ENCODE measurements at regions not wholly inside any gene's neighbourhood (a gene's known extent, or its start where the extent isn't known, plus 50 kb on each side); places are given as distances from the start of the nearest gene placed in this dataset.
"Not testable (repeated sequence)": the region's sequence is repeated elsewhere in the genome, so short reads cannot be mapped to it uniquely, and the experiment has no call there.

GRCh38 chrX:96483647-96484160 is 200.9 kb upstream of the DIAPH2 start:
- Mint-ChIP-seq H3K27me3 (ENCODE audit: low read depth) (no peaks in the 10 kb centered on the region), H3K27ac (no peak overlapping the region), H3K4me3 (no peak overlapping the region), H3K9me3 (peaks cover 9% of the 10 kb centered on the region), H3K36me3 (ENCODE audit: low read depth) (no peaks in the 10 kb centered on the region), H3K4me1 (no peaks in the 10 kb centered on the region)
- no peak for TF ChIP-seq CTCF (IDR thresholded peaks at IDR 0.05; ENCODE audit: unreplicated experiment in 3 of 3)

- H3K4me1 Mint-ChIP-seq; H3K36me3 Mint-ChIP-seq (ENCODE audit: low read depth); H3K4me3 Mint-ChIP-seq; H3K27ac Mint-ChIP-seq; H3K27me3 Mint-ChIP-seq (ENCODE audit: low read depth); H3K9me3 Mint-ChIP-seq: not testable (repeated sequence)
Observed at GRCh38 chrX:96486687-96487086, 198.0 kb upstream of the DIAPH2 start.

- Mint-ChIP-seq H3K4me3 (no peak overlapping the region), H3K4me1 (no peaks in the 10 kb centered on the region), H3K36me3 (ENCODE audit: low read depth) (no peaks in the 10 kb centered on the region), H3K27ac (no peak overlapping the region), H3K27me3 (ENCODE audit: low read depth) (no peaks in the 10 kb centered on the region), H3K9me3 (no peaks in the 10 kb centered on the region)
- no peak for TF ChIP-seq CTCF (IDR thresholded peaks at IDR 0.05; ENCODE audit: unreplicated experiment in 3 of 3)
Observed at GRCh38 chrX:96502507-96502906, 182.1 kb upstream of the DIAPH2 start.

GRCh38 chrX:96529386-96529785 is 155.3 kb upstream of the DIAPH2 start:
- H3K27me3 Mint-ChIP-seq (ENCODE audit: low read depth); H3K27ac Mint-ChIP-seq: not testable (repeated sequence)

GRCh38 chrX:96538104-96538725 is 146.4 kb upstream of the DIAPH2 start:
- Mint-ChIP-seq H3K9me3 (no peaks in the 10 kb centered on the region), H3K27ac (no peak overlapping the region), H3K27me3 (ENCODE audit: low read depth) (no peaks in the 10 kb centered on the region), H3K36me3 (ENCODE audit: low read depth) (no peaks in the 10 kb centered on the region), H3K4me1 (peaks cover 7% of the 10 kb centered on the region), H3K4me3 (no peak overlapping the region)
- TF ChIP-seq CTCF (IDR thresholded peaks at IDR 0.05; ENCODE audit: unreplicated experiment in 3 of 3) = no peak

More at GRCh38 chrX:96529386-96529785, 155.3 kb upstream of the DIAPH2 start:
- H3K9me3 Mint-ChIP-seq; H3K4me1 Mint-ChIP-seq; H3K4me3 Mint-ChIP-seq; H3K36me3 Mint-ChIP-seq (ENCODE audit: low read depth): not testable (repeated sequence)

GRCh38 chrX:96540111-96540631 is 144.5 kb upstream of the DIAPH2 start:
- Mint-ChIP-seq H3K27me3 (ENCODE audit: low read depth) (no peaks in the 10 kb centered on the region), H3K4me1 (peaks cover 7% of the 10 kb centered on the region), H3K27ac (no peak overlapping the region), H3K9me3 (no peaks in the 10 kb centered on the region), H3K4me3 (no peak overlapping the region), H3K36me3 (ENCODE audit: low read depth) (no peaks in the 10 kb centered on the region)
- no peak for TF ChIP-seq CTCF (IDR thresholded peaks at IDR 0.05; ENCODE audit: unreplicated experiment in 3 of 3)

- H3K36me3 Mint-ChIP-seq (ENCODE audit: low read depth); H3K4me3 Mint-ChIP-seq; H3K9me3 Mint-ChIP-seq; H3K27ac Mint-ChIP-seq; H3K27me3 Mint-ChIP-seq (ENCODE audit: low read depth); H3K4me1 Mint-ChIP-seq: not testable (repeated sequence)
Observed at GRCh38 chrX:96546281-96546680, 138.4 kb upstream of the DIAPH2 start.

Measured in nephron (organoid).